ENCODE measurements at regions not wholly inside any gene's neighbourhood (a gene's known extent, or its start where the extent isn't known, plus 50 kb on each side); places are given as distances from the start of the nearest gene placed in this dataset.

- Histone ChIP-seq H3K4me1 (ENCODE audit: insufficient read depth) (no peaks in the 10 kb centered on the region), H3K36me3 (no peaks in the 10 kb centered on the region), H3K4me3 (no peak overlapping the region), H3K9me3 (no peaks in the 10 kb centered on the region), H3K27me3 (no peaks in the 10 kb centered on the region), H3K27ac (no peak overlapping the region)
- no peak for TF ChIP-seq POLR2A (IDR thresholded peaks at IDR 0.05)
- no peak for TF ChIP-seq EP300 (IDR thresholded peaks at IDR 0.05)
- no peak for TF ChIP-seq CTCF (IDR thresholded peaks at IDR 0.05)
- no peak for DNase-seq
- intact Hi-C loops (cut with DNase I) = no loop called here
- WGBS, 3 donors = 66 to 84% (median 74%) methylated on average over 2 of the region's 2 CpGs
Measured at GRCh38 chr2:19556648-19557047, 198.2 kb upstream of the OSR1 start.

DNA sequence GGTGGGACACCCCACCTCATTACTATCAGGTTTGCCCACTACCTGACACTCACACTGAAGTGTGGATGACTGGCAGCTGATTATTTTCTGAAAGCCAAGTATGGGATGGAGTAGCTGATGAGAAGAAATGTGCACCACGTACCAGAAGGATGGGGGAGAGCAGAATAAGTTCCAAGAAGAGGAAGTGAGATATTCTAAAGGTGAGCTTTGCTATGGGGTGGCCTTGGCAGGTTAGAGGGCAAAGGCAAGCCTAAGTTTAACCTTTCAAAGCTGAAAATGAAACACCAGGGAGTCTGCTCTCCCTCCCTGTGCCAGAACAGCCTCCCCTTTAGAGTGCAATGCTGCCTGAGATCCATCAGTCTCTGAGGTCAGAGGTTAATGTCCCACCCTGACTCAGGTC is 196.1 kb upstream of the OSR1 start:
- no peaks in the 10 kb centered on the region for H3K36me3 ChIP-seq
- 74 to 80% (median 75%) methylated on average over 1 of the region's 1 CpG for WGBS, 3 donors
- no peak overlapping the region for H3K27ac ChIP-seq
- no peaks in the 10 kb centered on the region for H3K27me3 ChIP-seq
- TF ChIP-seq CTCF (IDR thresholded peaks at IDR 0.05) (no peak), EP300 (IDR thresholded peaks at IDR 0.05) (no peak), POLR2A (IDR thresholded peaks at IDR 0.05) (no peak)
- no peak overlapping the region for H3K4me3 ChIP-seq
- no peak for DNase-seq
- H3K4me1 ChIP-seq (ENCODE audit: insufficient read depth) = no peaks in the 10 kb centered on the region
- H3K9me3 ChIP-seq = no peaks in the 10 kb centered on the region
- intact Hi-C loops (cut with DNase I) = no loop called here

DNA sequence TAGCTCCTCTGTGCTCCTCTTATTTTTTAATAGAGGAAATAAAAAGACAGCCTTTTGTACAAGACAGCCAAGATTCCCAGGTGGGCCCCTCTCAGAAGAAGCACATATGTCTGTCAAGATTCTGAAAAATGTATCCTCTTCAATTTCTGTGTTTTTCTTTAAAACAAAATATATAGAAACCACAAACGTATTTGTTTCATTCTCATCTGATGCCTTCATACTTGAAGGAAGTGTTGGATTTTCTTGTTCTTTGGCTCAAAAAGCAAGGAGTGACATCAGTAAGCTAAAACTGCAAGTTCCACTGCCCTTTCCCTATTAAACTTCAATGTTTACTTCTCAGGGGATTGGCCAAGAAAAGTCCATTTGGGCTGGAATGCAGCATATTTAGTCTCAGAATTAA is 193.8 kb upstream of the OSR1 start:
- Histone ChIP-seq H3K27ac (no peak overlapping the region), H3K9me3 (no peaks in the 10 kb centered on the region), H3K4me1 (ENCODE audit: insufficient read depth) (no peaks in the 10 kb centered on the region), H3K36me3 (no peaks in the 10 kb centered on the region), H3K27me3 (no peaks in the 10 kb centered on the region), H3K4me3 (no peak overlapping the region)
- WGBS, 3 donors = 58 to 71% (median 67%) methylated on average over 1 of the region's 1 CpG
- DNase-seq = no peak
- TF ChIP-seq EP300 (IDR thresholded peaks at IDR 0.05) (no peak), POLR2A (IDR thresholded peaks at IDR 0.05) (no peak), CTCF (IDR thresholded peaks at IDR 0.05) (no peak)
- intact Hi-C loops (cut with DNase I) = no loop called here

DNA sequence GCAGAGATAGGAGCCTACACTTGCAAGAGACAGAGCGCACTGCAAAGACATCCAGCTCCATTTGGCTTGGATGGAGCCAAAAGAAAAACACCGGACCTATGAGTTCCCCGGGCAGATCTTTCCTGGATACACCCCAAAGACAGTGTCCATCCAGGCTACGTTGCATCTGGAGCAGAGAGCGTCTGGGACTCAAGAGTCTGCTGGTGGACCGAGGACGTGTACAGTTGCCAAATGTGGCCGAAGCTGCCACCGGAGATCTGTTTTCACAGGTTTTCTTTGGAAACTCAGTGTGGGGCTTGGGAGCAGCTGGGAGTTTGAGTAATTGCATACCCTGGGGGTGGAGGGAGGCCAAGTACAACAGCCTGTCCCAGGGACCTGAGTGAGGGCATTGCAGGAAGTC is 192.3 kb upstream of the OSR1 start:
- intact Hi-C loops (cut with DNase I) = no loop called here
- TF ChIP-seq EP300 (IDR thresholded peaks at IDR 0.05) (no peak), CTCF (IDR thresholded peaks at IDR 0.05) (no peak)
- Histone ChIP-seq H3K27me3 (no peaks in the 10 kb centered on the region), H3K4me3 (no peak overlapping the region), H3K4me1 (ENCODE audit: insufficient read depth) (no peaks in the 10 kb centered on the region), H3K9me3 (no peaks in the 10 kb centered on the region), H3K27ac (no peak overlapping the region), H3K36me3 (no peaks in the 10 kb centered on the region)
- WGBS, 3 donors = 82 to 87% (median 84%) methylated on average over 9 of the region's 9 CpGs
- DNase-seq = no peak

GRCh38 chr2:19549821-19550220 is 191.4 kb upstream of the OSR1 start:
- TF ChIP-seq CTCF (IDR thresholded peaks at IDR 0.05) (no peak), EP300 (IDR thresholded peaks at IDR 0.05) (no peak), POLR2A (IDR thresholded peaks at IDR 0.05) (no peak)
- intact Hi-C loops (cut with DNase I) = no loop called here

More at GRCh38 chr2:19549821-19550220, 191.4 kb upstream of the OSR1 start:
- Histone ChIP-seq H3K4me1 (ENCODE audit: insufficient read depth) (no peaks in the 10 kb centered on the region), H3K9me3 (no peaks in the 10 kb centered on the region), H3K36me3 (no peaks in the 10 kb centered on the region), H3K4me3 (no peak overlapping the region), H3K27me3 (no peaks in the 10 kb centered on the region), H3K27ac (no peak overlapping the region)
- WGBS, 3 donors = 94 to 97% (median 97%) methylated on average over 1 of the region's 1 CpG
- DNase-seq = no peak
